ENCODE measurements at regions not wholly inside any gene's neighbourhood (a gene's known extent, or its start where the extent isn't known, plus 50 kb on each side); places are given as distances from the start of the nearest gene placed in this dataset.

GRCh38 chrY:19356735-19357134 lies 387.8 kb downstream of the KDM5D start:
- CTCF ChIA-PET, result no interaction called here
- H3K4me3 ChIP-seq (ENCODE audit: low read depth, low read length), result no peak overlapping the region
- no peaks in the 10 kb centered on the region for H3K36me3 ChIP-seq (ENCODE audit: control insufficient read depth, insufficient read depth, low read length)
- TF ChIP-seq CTCF (IDR thresholded peaks at IDR 0.05; ENCODE audit: insufficient read depth, low read depth, low read length), result no peak
- no peaks in the 10 kb centered on the region for H3K27me3 ChIP-seq (ENCODE audit: control insufficient read depth, insufficient read depth, low read length)
- POLR2A ChIA-PET, result no interaction called here
- no peak for DNase-seq (ENCODE audit: low read depth)

- no peak for TF ChIP-seq CTCF (IDR thresholded peaks at IDR 0.05; ENCODE audit: insufficient read depth, low read depth, low read length)
- no peak overlapping the region for H3K4me3 ChIP-seq (ENCODE audit: low read depth, low read length)
- POLR2A ChIA-PET, result no interaction called here
- DNase-seq (ENCODE audit: low read depth), result no peak
- CTCF ChIA-PET, result no interaction called here
- H3K36me3 ChIP-seq (ENCODE audit: control insufficient read depth, insufficient read depth, low read length), result no peaks in the 10 kb centered on the region
- no peaks in the 10 kb centered on the region for H3K27me3 ChIP-seq (ENCODE audit: control insufficient read depth, insufficient read depth, low read length)
These were observed 389.7 kb downstream of the KDM5D start for GRCh38 chrY:19354857-19355173.

- ChIA-PET CTCF (no interaction called here), POLR2A (no interaction called here)
- Histone ChIP-seq H3K4me3 (ENCODE audit: low read depth, low read length) (no peak overlapping the region), H3K27me3 (ENCODE audit: control insufficient read depth, insufficient read depth, low read length) (no peaks in the 10 kb centered on the region), H3K36me3 (ENCODE audit: control insufficient read depth, insufficient read depth, low read length) (no peaks in the 10 kb centered on the region)
- DNase-seq (ENCODE audit: low read depth), result no peak
- no peak for TF ChIP-seq CTCF (IDR thresholded peaks at IDR 0.05; ENCODE audit: insufficient read depth, low read depth, low read length)
These were observed 390.3 kb downstream of the KDM5D start for GRCh38 chrY:19354061-19354856.

GRCh38 chrY:19351616-19352015 lies 392.9 kb downstream of the KDM5D start:
- ChIA-PET CTCF (no interaction called here), POLR2A (no interaction called here)
- Histone ChIP-seq H3K27me3 (ENCODE audit: control insufficient read depth, insufficient read depth, low read length) (no peaks in the 10 kb centered on the region), H3K4me3 (ENCODE audit: low read depth, low read length) (no peak overlapping the region), H3K36me3 (ENCODE audit: control insufficient read depth, insufficient read depth, low read length) (no peaks in the 10 kb centered on the region)
- DNase-seq (ENCODE audit: low read depth), result no peak
- TF ChIP-seq CTCF (IDR thresholded peaks at IDR 0.05; ENCODE audit: insufficient read depth, low read depth, low read length), result no peak

- ChIA-PET CTCF (no interaction called here), POLR2A (no interaction called here)
- Histone ChIP-seq H3K4me3 (ENCODE audit: low read depth, low read length) (no peak overlapping the region), H3K36me3 (ENCODE audit: control insufficient read depth, insufficient read depth, low read length) (no peaks in the 10 kb centered on the region), H3K27me3 (ENCODE audit: control insufficient read depth, insufficient read depth, low read length) (no peaks in the 10 kb centered on the region)
- no peak for TF ChIP-seq CTCF (IDR thresholded peaks at IDR 0.05; ENCODE audit: insufficient read depth, low read depth, low read length)
- DNase-seq (ENCODE audit: low read depth), result no peak
These were observed 422.8 kb downstream of the KDM5D start for GRCh38 chrY:19321701-19322100.

All from BJ (cell line).